ENCODE measurements at regions not wholly inside any gene's neighbourhood (a gene's known extent, or its start where the extent isn't known, plus 50 kb on each side); places are given as distances from the start of the nearest gene placed in this dataset.

- DNase-seq (ENCODE audit: low read depth in 1 of 2, low spot score in 1 of 2), result no peak
- no peak for TF ChIP-seq JUND (IDR thresholded peaks at IDR 0.05; ENCODE audit: low read depth)
- in situ Hi-C loops (cut with HindIII; ENCODE audit: low pct_unique_long_range_greater_than_20kb, low sequenced_read_pairs), result no loop called here
Observed at GRCh38 chr6:165880686-165881085, 217.6 kb upstream of the PDE10A start.

GRCh38 chr6:165877773-165878172 lies 214.7 kb upstream of the PDE10A start:
- in situ Hi-C loops (cut with HindIII; ENCODE audit: low pct_unique_long_range_greater_than_20kb, low sequenced_read_pairs), result no loop called here
- no peak for DNase-seq (ENCODE audit: low read depth in 1 of 2, low spot score in 1 of 2)
- TF ChIP-seq JUND (IDR thresholded peaks at IDR 0.05; ENCODE audit: low read depth), result no peak

GRCh38 chr6:165877192-165877591 lies 214.2 kb upstream of the PDE10A start:
- DNase-seq (ENCODE audit: low read depth in 1 of 2, low spot score in 1 of 2), result no peak
- no peak for TF ChIP-seq JUND (IDR thresholded peaks at IDR 0.05; ENCODE audit: low read depth)
- in situ Hi-C loops (cut with HindIII; ENCODE audit: low pct_unique_long_range_greater_than_20kb, low sequenced_read_pairs), result no loop called here

- in situ Hi-C loops (cut with HindIII; ENCODE audit: low pct_unique_long_range_greater_than_20kb, low sequenced_read_pairs), result no loop called here
- TF ChIP-seq JUND (IDR thresholded peaks at IDR 0.05; ENCODE audit: low read depth), result no peak
- DNase-seq (ENCODE audit: low read depth in 1 of 2, low spot score in 1 of 2), result no peak
Observed at GRCh38 chr6:165876588-165876987, 213.5 kb upstream of the PDE10A start.

GRCh38 chr6:165875946-165876345 lies 212.9 kb upstream of the PDE10A start:
- in situ Hi-C loops (cut with HindIII; ENCODE audit: low pct_unique_long_range_greater_than_20kb, low sequenced_read_pairs), result no loop called here
- TF ChIP-seq JUND (IDR thresholded peaks at IDR 0.05; ENCODE audit: low read depth), result no peak
- DNase-seq (ENCODE audit: low read depth in 1 of 2, low spot score in 1 of 2), result no peak

- TF ChIP-seq JUND (IDR thresholded peaks at IDR 0.05; ENCODE audit: low read depth), result no peak
- in situ Hi-C loops (cut with HindIII; ENCODE audit: low pct_unique_long_range_greater_than_20kb, low sequenced_read_pairs), result no loop called here
- DNase-seq (ENCODE audit: low read depth in 1 of 2, low spot score in 1 of 2), result no peak
Observed at GRCh38 chr6:165873976-165874375, 210.9 kb upstream of the PDE10A start.

GRCh38 chr6:165872811-165873210 lies 209.8 kb upstream of the PDE10A start:
- in situ Hi-C loops (cut with HindIII; ENCODE audit: low pct_unique_long_range_greater_than_20kb, low sequenced_read_pairs), result no loop called here
- no peak for DNase-seq (ENCODE audit: low read depth in 1 of 2, low spot score in 1 of 2)
- TF ChIP-seq JUND (IDR thresholded peaks at IDR 0.05; ENCODE audit: low read depth), result no peak

GRCh38 chr6:165872311-165872710 lies 209.3 kb upstream of the PDE10A start:
- no peak for TF ChIP-seq JUND (IDR thresholded peaks at IDR 0.05; ENCODE audit: low read depth)
- in situ Hi-C loops (cut with HindIII; ENCODE audit: low pct_unique_long_range_greater_than_20kb, low sequenced_read_pairs), result no loop called here
- no peak for DNase-seq (ENCODE audit: low read depth in 1 of 2, low spot score in 1 of 2)

- no peak for TF ChIP-seq JUND (IDR thresholded peaks at IDR 0.05; ENCODE audit: low read depth)
- in situ Hi-C loops (cut with HindIII; ENCODE audit: low pct_unique_long_range_greater_than_20kb, low sequenced_read_pairs), result no loop called here
- DNase-seq (ENCODE audit: low read depth in 1 of 2, low spot score in 1 of 2), result no peak
Observed at GRCh38 chr6:165871571-165871970, 208.5 kb upstream of the PDE10A start.

GRCh38 chr6:165869526-165869925 lies 206.5 kb upstream of the PDE10A start:
- DNase-seq (ENCODE audit: low read depth in 1 of 2, low spot score in 1 of 2), result no peak
- in situ Hi-C loops (cut with HindIII; ENCODE audit: low pct_unique_long_range_greater_than_20kb, low sequenced_read_pairs), result no loop called here
- TF ChIP-seq JUND (IDR thresholded peaks at IDR 0.05; ENCODE audit: low read depth), result no peak

GRCh38 chr6:165864925-165865324 lies 201.9 kb upstream of the PDE10A start:
- no peak for DNase-seq (ENCODE audit: low read depth in 1 of 2, low spot score in 1 of 2)
- in situ Hi-C loops (cut with HindIII; ENCODE audit: low pct_unique_long_range_greater_than_20kb, low sequenced_read_pairs), result no loop called here
- TF ChIP-seq JUND (IDR thresholded peaks at IDR 0.05; ENCODE audit: low read depth), result no peak

- in situ Hi-C loops (cut with HindIII; ENCODE audit: low pct_unique_long_range_greater_than_20kb, low sequenced_read_pairs), result no loop called here
- no peak for TF ChIP-seq JUND (IDR thresholded peaks at IDR 0.05; ENCODE audit: low read depth)
- no peak for DNase-seq (ENCODE audit: low read depth in 1 of 2, low spot score in 1 of 2)
Observed at GRCh38 chr6:165864218-165864617, 201.2 kb upstream of the PDE10A start.

GRCh38 chr6:165863801-165864200 lies 200.8 kb upstream of the PDE10A start:
- no peak for TF ChIP-seq JUND (IDR thresholded peaks at IDR 0.05; ENCODE audit: low read depth)
- in situ Hi-C loops (cut with HindIII; ENCODE audit: low pct_unique_long_range_greater_than_20kb, low sequenced_read_pairs), result no loop called here
- DNase-seq (ENCODE audit: low read depth in 1 of 2, low spot score in 1 of 2), result no peak

GRCh38 chr6:165862813-165863212 lies 199.8 kb upstream of the PDE10A start:
- DNase-seq (ENCODE audit: low read depth in 1 of 2, low spot score in 1 of 2), result no peak
- no peak for TF ChIP-seq JUND (IDR thresholded peaks at IDR 0.05; ENCODE audit: low read depth)
- in situ Hi-C loops (cut with HindIII; ENCODE audit: low pct_unique_long_range_greater_than_20kb, low sequenced_read_pairs), result no loop called here

Measured in T47D (cell line).